Activated T-cell treated with anti-CD3 and anti-CD28 coated beads for 48 hours (primary cell): ENCODE measurements at regions not wholly inside any gene's neighbourhood (a gene's known extent, or its start where the extent isn't known, plus 50 kb on each side); places are given as distances from the start of the nearest gene placed in this dataset.

Experiments used
- DNase-seq: peaks from one replicate; pipeline ENCODE4 v3.0.0-alpha.2; 2020; ENCODE audit warnings: low read depth

- DNase-seq = no peak
Observed at GRCh38 chr5:10876006-10876744, 115.1 kb upstream of the DAP start.

GRCh38 chr5:10875201-10875768 lies 114.3 kb upstream of the DAP start:
- DNase-seq = no peak

- DNase-seq = no peak
Observed at GRCh38 chr5:10874541-10874940, 113.5 kb upstream of the DAP start.

GRCh38 chr5:10870791-10871190 lies 109.8 kb upstream of the DAP start:
- no peak for DNase-seq

GRCh38 chr5:10868956-10869355 lies 107.9 kb upstream of the DAP start:
- no peak for DNase-seq

- no peak for DNase-seq
Observed at GRCh38 chr5:10867389-10868303, 106.6 kb upstream of the DAP start.

DNA sequence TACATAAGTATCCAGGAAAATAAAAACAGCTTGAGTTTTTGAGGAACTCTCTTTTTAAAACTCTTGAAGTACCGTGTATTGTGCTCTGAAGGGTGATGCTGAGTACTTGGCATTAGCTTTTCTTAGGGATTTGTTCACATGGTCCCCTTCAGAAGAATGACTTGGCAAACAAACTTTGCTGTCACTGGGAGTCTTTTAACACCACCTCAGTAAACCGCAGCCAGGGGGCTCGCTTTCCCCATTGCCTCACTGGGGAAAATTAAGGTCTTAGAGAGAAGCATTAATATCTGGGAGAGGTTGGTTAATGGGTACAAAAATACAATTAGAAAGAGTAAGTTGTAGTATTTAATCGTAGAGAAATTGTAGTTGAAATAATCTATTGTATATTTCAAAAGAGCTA lies 105.9 kb upstream of the DAP start:
- DNase-seq = no peak

- DNase-seq = peak; percentile 52
Observed at GRCh38 chr5:10863763-10864383, 102.8 kb upstream of the DAP start.

DNA sequence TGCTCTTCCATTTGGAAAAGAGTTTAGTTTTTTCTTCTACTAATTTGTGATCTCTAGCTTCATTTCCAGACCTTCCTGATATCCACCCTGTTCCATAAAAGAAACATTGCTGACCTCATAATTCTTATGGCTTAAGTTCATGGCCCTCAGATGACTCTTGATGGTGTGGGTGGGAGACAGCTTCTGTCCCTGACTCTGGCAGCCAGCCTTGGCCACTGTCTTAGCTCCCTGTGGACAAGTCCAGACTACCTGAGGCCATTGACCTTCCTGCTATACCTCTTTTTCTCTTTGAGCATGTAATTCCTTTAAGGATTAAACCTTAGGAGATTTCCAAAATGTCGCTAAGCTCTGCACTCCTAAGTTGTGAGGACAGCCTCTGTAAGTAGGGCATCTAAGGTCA lies 101.1 kb upstream of the DAP start:
- no peak for DNase-seq

DNA sequence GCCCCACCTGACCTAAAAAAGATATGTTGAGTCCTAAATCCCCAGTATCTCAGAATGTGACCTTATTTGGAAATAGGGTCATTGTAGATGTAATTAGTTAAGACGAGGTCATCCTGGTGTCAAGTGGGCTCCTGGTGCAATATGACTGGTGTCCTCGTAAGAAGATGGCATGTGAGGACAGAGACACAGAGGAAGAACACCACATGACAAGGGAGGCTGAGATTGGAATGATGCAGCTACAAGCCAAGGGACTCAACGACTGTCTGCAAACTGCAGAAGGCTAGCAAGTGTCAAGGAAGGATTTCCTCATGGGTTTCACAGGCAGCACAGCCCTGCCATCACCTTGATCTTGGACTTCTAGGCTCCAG lies 100.4 kb upstream of the DAP start:
- DNase-seq = no peak

DNA sequence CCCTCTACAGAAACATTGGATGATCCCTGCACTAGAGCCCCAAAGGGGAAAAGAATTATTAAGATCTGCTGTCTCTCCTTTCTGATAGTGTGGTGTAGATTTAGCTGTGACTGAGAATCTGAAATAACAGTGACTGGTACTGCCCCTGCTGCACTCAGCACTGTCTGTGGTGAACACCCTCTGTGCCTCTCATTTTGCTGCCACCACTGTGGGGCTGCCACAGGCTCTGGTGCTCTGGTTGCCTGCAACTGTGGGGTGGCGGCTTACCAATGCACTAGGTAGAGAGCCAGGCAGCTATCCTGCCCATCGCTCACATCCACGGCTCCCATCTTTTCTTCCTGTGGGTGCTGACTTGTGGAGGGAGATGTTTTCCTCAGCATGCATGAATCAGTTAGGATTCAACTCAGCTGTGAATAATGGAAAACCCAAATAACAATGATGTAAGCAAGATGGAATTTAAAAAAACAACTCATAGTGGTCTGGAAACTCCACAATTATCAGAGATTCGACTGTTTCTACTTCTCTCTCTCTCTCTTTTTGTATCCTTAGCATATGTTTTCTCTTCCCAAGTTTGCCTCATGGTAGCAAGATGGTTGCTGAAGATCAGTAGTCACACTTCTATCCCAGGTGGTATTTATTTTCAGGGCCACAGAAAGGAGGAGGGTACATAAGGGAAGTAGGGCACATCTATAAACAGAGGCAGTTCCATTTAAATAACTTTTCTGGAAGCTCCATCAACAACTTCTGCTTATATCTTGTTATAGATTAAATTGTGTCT lies 99.8 kb upstream of the DAP start:
- no peak for DNase-seq

DNA sequence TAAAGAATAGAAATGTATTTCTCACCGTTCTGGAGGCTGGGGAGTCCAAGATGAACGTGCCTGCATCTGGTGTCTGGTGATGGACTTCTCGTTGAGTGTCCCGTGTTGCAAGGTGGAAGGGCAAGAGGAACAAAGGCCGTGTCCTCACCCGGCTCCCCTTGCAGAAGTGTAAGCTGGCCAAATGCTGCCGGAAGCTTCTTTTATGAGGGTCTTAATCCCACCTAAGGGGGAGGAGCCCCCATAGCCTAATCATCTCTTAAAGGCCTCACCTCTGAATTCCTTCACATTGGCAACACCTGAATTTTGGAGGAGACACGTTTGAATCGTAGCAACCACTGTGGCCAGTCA lies 99.1 kb upstream of the DAP start:
- DNase-seq = no peak

DNA sequence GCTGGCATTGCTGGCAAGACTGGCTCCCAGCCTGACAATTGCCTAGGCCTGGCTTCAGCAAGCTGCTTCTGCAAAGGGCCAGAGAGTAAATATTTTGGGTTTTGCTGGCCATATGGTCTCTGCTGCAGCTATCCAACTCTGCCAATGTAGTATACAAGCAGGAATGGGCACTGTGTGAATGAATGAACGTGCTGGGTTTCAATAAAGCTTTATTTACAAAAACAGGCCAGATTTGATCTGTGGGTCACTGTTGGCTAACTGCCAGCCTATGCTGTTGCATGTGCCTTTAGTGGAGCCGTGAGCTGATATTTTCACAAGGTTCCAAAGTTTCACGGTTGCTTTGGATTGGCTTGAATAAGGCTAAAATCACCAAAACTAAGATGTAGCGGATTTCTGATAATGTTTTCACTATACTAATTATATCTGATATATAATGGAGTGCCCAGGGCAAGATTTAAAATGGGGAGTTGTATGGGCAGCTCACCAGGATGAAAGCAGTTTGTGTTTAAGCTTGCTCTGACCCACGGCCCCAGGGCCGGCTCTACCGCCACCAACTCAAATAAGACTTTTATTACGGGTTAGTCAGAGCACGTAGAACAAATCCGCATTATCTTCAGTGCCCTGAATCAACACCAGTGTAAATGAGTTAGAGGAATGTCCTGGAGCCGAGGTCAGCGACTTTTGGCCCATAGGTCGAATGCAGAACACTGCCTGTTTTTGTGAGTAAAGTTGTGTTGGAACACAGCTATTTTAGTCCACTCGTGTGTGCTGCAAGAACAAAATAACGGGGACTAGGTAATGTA lies 98.6 kb upstream of the DAP start:
- no peak for DNase-seq

GRCh38 chr5:10858945-10859344 lies 97.9 kb upstream of the DAP start:
- no peak for DNase-seq

GRCh38 chr5:10858307-10858706 lies 97.3 kb upstream of the DAP start:
- DNase-seq = no peak

DNA sequence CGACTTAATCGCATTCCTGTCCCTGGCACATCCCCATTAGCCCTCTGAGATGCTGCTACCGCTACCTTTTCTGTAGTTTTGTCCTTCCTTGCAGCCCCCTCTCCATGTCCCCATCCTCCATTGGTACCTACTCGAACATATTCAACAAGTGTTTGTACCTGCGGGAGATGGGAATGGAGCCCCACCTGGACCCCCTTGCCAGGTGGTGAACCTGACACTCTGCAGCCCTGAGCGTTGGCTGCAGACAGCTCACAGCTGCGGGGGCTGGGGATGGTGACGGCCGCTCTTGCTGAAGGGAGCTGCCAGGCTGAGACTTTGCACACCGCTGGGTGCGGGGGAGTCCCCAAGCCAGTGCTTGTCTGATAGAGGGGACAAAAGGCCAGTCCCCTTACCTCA lies 96.3 kb upstream of the DAP start:
- no peak for DNase-seq

DNA sequence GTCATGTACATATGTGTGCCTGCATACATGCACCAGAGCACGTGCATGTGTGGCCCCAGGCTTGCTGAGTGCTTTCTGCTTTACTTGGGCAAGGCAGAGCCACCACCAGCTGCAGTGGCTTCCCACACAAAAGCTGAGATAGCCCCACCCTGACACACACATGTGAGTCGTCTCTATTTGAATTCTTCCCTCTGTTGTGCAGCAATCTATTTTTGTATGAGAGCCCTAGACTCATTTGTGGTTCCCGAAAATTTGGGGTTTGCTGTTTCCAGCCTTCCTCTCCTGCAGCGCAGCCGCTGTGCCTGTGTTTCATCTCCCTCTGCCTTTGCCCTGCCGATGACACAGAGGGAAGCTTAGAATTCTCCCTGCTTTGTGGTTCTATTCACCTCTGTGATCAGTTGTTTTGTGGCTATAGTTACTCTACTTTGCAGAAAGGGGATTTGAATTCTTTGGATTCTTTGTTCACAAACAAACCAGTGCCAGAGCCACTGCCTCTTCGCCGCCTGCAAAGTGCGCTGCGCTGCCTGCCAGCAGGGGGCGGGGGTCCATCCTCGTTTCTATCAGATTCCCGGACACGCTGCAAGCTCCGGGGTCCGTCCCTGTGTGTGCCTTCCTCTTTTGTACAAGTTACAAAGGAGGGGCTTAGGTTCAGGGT lies 95.8 kb upstream of the DAP start:
- peak; percentile 20 for DNase-seq

GRCh38 chr5:10856071-10856470 lies 95.0 kb upstream of the DAP start:
- DNase-seq = no peak

DNA sequence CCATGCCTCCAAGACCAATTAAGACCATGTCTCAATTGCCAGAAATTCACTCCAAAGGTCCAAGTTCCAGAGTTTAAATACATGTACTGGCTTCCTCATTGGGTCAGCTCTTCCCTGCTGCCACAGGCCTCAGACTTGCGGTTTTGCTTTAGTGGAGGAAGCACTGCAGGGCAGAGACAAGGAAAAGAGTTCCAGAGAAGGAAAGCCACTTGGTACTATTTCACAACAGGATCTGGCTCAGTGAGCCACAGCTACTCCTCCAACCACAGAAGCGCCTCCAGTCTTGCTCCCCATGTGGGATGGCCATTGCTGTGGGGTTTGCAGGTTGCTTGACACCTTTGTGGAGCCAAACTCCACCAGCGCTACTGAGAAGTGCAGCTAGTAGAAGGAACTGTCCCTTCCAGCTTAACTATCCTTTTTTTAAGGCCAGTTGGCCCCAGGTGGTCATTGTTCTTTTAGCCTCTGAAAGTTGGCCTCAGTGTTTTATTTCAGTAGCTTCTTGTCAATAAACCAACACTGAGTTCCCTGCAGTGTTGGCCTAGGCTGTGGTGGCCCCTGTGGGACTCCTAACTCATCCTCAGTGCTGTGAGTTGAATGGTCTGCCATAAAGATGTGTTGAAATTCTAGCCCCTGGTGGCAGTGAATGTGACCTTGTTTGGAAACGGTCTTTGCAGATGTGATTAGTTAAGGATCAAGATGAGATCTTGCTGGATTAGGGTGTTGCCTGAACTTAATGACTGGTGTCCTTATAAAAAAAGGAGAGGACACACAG lies 93.7 kb upstream of the DAP start:
- DNase-seq = no peak

DNA sequence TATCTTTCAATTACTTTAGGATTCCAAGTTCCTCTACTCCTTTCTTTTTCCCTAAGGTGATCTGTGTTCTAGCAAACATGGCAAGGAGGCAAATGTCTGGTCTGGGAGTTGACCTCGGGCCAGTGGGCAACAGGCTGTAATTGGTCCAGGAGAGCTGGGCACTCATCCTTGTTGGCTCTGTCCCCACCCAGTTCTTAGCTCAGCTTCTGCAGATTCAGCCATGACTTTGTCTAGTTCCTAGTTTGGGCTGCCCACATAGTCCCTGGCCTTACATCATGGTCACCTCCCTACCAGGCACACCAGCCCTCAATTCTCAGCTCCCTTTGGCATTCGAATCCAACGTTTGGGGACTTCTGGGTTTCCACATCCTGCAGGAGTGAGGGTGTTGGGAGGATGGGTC lies 92.1 kb upstream of the DAP start:
- no peak for DNase-seq
